GM18873 (cell line): ENCODE measurements at regions not wholly inside any gene's neighbourhood (a gene's known extent, or its start where the extent isn't known, plus 50 kb on each side); places are given as distances from the start of the nearest gene placed in this dataset.

ENCODE experiments used
- ATAC-seq: cut with Tn5 transposase; IDR thresholded peaks from one replicate; pipeline ENCODE4 v1.9.1; 2021; ENCODE audit warnings: mild to moderate bottlenecking, moderate library complexity, moderate number of reproducible peaks; ENCODE audit not compliant: unreplicated experiment, low FRiP score

GRCh38 chr7:115719963-115720362 lies 310.6 kb downstream of the TFEC start:
- ATAC-seq = no peak

- no peak for ATAC-seq
These were observed 320.9 kb downstream of the TFEC start for GRCh38 chr7:115709664-115710063.

DNA sequence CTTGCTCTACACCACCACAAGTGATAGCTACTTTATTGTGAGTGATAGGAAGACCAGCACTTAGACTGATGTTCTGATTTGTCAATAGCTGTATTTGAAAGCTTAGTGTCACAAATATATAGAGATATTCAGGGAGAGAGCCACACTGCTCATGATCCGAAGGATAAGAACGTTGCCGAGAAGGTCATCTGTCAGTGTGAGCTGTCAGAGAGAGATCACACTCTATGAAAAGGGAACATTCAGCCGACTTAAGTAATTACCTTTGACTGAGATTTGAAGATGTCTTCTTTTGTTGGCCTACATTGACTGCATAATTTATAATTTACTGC lies 322.6 kb downstream of the TFEC start:
- ATAC-seq = no peak

DNA sequence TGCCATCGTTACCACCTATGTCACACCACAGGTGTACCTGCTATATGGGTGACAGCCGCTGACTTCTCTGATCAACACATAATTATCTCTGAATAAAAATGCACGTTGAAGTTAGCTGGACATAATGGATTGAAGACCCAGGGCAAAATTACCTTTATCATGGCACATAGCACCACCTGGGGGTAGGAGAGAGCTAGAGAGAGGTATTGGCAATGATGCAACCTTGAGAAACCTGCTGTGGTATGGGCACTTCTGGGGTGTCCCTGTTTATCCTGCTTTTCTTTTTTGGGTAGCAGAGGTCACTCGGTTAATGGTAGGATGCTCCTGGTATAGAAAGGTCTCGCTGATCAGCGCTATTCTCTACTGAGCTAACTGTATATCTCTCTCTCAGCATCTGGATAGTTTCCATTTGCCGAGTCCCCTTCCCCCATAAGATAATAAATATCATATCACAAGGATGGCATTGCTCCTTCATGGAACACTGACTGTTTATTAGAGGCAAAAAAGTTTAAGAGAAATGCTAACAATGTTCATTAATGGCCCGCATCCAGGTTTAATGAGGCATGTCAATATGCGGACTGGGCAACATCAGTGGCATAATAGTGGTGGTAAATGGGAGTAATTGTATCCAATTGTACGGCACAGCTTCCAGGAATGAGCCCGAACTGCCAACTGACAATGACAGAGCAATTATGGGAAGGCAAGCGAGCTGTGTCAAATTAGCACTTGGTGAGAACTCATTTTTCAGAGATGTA lies 323.1 kb downstream of the TFEC start:
- no peak for ATAC-seq

DNA sequence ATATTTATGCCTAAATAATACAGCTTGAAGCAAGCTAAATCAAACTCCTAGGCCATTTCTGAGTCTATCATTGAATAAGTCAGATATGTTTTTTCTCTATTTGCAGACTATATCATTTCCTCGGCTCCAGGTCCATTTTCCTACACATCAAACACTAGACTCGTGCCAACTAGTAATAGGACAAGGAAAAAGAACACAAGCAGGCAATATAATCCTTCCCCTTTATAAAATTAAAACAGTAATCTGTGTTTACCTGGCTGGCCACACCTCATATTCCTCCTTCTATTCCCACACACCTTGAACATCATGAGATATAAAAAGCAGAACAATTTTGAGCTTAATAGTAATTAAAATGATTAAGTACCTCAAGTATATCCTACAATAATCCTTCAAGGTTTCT lies 325.7 kb downstream of the TFEC start:
- no peak for ATAC-seq

GRCh38 chr7:115701141-115701540 lies 329.4 kb downstream of the TFEC start:
- ATAC-seq = no peak

DNA sequence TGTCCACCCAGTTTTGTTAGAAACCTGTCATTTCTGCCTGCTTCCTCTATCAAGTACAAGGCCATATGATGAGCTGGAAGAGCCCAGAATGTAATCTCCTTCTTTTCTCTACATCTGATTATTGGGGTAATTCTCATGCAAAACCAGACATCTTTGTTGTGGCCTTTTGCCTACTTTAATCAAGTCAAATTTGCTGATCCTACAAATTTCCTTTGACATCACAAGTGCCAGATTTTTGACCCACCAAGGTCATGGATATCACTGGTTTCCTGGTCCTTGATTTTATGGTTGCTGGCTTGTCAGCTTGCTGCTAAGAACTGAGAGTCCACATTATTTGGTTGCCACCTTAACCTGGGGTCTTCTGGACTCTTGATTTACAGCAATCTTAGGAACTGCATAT lies 336.1 kb downstream of the TFEC start:
- no peak for ATAC-seq

DNA sequence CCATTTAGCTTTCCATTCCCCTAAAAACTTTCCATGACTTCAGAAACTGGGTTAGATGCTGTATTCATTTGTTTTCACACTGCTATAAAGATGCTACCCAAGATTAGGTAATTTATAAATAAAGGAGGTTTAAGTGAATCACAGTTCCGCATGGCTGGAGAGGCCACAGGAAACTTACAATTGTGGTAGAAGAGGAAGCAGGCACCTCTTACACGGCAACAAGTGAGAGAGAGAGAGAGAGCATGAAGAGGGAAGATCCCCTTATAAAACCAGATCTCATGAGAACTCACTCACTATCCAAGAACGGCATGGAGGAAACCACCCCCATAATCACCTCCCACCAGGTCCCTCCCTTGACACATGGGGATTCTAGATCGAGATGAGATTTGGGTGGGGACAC lies 336.8 kb downstream of the TFEC start:
- no peak for ATAC-seq

GRCh38 chr7:115689941-115690340 lies 340.6 kb downstream of the TFEC start:
- no peak for ATAC-seq

DNA sequence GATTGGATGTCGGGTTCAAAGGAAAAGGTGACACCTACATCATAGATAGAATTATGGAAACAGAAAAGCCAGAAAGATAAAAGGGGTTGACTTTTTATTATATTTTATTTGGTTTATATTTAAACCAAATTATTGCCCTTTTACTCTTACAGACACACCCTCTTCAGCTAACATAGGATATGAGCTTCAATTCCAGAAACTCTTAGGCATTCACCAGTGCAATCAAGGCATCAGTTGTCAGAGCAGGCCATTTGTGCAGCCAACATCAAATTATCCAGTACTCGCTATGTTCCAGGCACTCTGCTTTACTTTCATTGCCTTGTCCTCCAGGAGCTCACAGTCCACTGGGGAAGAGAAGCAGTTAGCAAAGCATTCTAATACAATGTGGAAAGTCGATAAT lies 347.5 kb downstream of the TFEC start:
- no peak for ATAC-seq

DNA sequence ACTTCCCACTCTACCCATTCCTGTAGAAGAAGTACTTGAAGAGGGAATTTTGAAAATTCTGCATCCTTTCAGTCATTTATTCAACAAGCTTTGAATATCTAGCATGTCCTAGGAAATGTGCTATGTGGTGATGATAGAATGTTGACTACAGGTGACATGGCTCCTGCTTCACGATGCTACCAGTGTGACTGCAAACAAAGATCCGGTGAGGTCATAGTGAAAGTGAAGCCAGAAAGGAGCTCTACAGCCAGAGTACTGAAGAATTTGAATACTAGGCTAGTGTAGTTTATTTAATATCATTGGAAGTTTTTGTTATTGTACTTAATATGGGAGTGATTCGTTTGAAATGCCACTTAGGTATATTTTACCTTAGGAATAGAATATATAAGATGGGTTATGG lies 348.1 kb downstream of the TFEC start:
- no peak for ATAC-seq

- no peak for ATAC-seq
These were observed 349.6 kb downstream of the TFEC start for GRCh38 chr7:115680921-115681320.

GRCh38 chr7:115679976-115680375 lies 350.6 kb downstream of the TFEC start:
- peak; percentile 73 for ATAC-seq

DNA sequence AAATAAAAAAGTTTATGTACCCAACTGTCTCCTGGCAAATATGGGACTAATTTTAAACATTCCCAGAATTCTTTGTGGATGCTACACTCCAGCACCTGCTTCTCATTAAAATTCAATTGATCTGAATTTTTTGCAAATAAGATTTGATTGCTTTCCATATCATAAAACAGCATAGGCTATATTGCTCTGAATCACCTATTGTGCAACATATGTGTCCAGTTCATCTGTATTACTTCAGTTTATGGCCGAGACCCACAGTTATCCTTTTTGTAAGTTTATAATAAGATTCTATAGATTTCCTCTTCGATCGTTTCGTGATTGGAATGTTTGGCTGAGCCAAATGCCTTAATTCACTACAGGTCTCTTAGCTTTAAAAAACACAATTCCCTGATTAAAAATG lies 351.1 kb downstream of the TFEC start:
- no peak for ATAC-seq

DNA sequence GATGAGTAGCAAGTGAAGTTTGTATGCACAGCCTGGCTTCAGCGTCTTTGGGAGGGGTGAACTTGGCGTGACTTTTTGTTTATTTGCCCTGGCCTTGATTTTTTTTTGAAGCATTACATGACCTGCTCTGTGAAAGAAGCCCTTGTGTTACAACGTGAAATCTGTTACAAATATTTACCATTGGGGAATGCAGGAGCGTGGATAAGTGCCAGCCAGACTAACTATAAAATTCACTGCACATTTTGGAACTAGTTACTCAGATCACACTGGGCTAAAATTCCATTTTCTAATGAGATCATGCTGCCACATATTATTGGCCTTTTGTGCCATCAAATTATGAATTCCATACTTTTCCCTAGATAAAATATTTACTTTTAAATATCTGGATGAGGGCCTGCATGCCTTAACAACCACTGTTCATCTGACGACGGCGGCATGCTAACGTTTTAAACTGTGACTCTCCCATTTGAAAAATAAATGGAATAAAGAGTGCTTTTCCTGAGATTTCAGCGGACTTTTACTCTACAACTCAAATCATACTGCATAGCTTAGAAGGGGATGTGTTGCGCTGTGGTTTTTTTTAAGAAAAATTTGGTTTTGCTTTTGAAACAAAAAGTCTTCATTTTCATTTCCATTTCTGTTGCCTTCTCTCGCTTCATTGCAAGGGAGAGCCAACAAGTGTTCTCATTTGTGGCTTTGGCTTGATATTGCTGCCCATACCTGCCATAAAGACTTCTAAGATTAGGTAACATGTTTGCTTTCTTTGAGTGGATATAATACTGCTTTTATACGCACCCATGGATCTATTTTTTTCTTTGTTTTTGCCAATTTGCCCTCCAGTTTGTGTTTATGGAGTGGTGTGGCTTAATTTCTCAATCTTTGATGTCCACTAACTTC lies 352.2 kb downstream of the TFEC start:
- no peak for ATAC-seq

DNA sequence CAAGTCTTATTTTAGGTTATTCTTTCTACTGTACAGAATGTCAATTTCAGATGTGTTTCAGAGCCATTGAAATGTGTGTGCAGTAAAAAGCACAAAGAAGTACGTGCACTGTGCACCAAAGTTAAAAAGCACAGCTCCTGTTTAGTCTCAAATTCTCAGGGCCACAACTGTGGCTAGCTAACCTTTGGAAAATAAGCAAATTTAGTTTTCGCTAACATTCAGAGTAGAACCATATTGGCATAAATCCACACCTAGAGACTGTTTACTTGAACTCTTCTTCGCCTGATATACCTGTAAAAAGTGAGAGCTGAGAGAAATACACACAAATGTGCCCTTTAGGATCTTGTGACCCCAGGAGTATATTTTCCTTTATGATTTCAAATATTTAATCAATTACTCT lies 353.9 kb downstream of the TFEC start:
- no peak for ATAC-seq

DNA sequence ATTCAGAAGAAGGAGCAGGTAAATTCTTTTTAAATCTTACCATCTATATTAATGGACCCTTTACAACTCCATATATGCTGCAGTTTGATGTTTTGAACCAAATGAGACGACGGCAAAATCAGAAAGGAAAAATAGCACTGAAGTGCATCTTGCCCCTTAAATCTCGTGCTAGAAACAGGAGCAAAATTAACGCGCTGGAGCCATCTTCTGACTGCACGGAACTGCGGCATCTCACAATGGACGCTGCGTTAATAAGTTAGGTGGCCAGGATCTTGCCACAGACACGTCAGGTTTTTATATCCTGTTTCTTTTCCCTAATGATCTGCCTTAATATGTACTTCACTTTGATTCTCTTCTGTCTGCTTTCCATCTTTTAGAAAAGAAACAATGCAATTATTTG lies 354.5 kb downstream of the TFEC start:
- ATAC-seq = no peak

GRCh38 chr7:115674467-115675024 lies 356.0 kb downstream of the TFEC start:
- ATAC-seq = no peak

GRCh38 chr7:115672024-115672423 lies 358.5 kb downstream of the TFEC start:
- ATAC-seq = no peak

GRCh38 chr7:115662676-115663075 lies 367.9 kb downstream of the TFEC start:
- ATAC-seq = no peak

DNA sequence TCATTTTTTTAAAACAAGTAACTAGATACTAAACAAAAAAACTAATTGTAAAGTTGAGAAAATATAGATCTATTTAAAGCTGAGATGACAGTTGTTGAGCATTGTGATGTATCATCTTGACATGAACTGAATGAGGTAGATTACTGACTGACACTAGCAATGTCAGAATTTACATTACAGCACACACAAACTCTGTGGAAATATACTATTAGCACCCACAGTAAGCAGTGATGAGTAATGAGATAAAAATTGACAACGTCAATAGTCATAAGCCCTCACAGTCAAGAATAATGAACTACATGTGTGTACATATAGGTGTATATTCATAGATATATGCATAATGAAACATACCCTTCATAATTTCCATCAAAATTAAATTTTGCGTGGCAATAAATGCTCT lies 368.4 kb downstream of the TFEC start:
- ATAC-seq = no peak

DNA sequence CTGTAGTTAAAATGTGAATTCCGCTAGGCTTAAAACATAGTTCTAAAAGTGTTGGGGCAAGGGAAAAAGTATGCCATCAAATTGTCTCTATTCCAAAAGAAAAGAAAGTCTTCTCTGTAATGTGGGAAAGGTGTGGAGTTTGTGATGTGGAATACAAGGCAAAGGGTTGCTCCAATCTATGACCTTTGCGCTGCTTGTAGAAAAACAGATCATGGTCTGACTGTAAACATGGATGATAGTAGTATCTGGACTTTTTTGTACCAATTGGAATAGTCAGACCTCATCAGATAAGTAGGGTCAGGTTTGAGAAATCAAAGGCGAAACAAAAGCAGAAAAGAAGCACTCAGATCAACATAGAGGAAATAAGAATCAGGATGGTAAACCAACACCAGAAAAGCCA lies 372.3 kb downstream of the TFEC start:
- no peak for ATAC-seq
